PC-9 (cell line): ENCODE measurements at regions not wholly inside any gene's neighbourhood (a gene's known extent, or its start where the extent isn't known, plus 50 kb on each side); places are given as distances from the start of the nearest gene placed in this dataset.

ENCODE experiments used
- CTCF ChIP-seq: fragments of 200-600 bp; sonication (generic); conservative IDR thresholded peaks from 2 replicates; pipeline ENCODE4 v1.6.1; 2017; ENCODE audit warnings: mixed run types, antibody characterized with exemption, mild to moderate bottlenecking, moderate library complexity
- EZH2 ChIP-seq: fragments of 200-600 bp; sonication (generic); IDR thresholded peaks from 2 replicates; pipeline ENCODE4 v1.8.0; 2017; ENCODE audit warnings: antibody characterized with exemption, low read depth

- no peak for TF ChIP-seq EZH2
- no peak for TF ChIP-seq CTCF
Observed at GRCh38 chr7:94741179-94741578, 85.2 kb upstream of the SGCE start.
